HFF-Myc (cell line): ENCODE measurements at regions not wholly inside any gene's neighbourhood (a gene's known extent, or its start where the extent isn't known, plus 50 kb on each side); places are given as distances from the start of the nearest gene placed in this dataset.
"Not testable (repeated sequence)": the region's sequence is repeated elsewhere in the genome, so short reads cannot be mapped to it uniquely, and the experiment has no call there.

ENCODE experiments used
- DNase-seq: peaks from one replicate; pipeline ENCODE4 v3.0.0-alpha.2; 2011; ENCODE audit warnings: low read depth; ENCODE audit errors: extremely low read depth
- H3K4me3 ChIP-seq: replicated peaks from 2 replicates; pipeline ENCODE4 v1.5.1; 2011; ENCODE audit warnings: low read depth, mild to moderate bottlenecking, control low read depth, low read length
- CTCF ChIP-seq: IDR thresholded peaks from 2 replicates; pipeline ENCODE4 v1.5.1; 2012; ENCODE audit warnings: mild to moderate bottlenecking, low read depth, low read length, control low read depth; ENCODE audit errors: missing control alignments

DNA sequence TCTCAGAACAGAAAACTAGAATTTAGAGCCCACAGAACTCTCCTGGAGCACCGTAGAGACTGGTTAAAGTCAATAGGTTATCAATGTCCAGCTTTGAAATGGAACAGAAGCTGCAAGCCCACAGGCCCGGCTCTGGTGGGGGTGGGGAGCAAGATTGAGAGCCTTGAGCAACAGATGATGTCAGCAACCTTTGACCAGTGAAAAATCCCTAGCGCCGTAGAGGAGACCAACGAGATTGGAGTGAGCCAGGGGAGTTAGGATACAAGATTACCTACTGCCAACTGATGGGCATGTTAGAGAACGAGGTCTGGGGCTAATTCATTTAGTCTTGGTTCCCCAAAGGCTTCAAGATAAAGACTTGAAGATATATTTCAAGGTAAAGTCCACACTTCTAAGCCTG, 345.5 kb upstream of the LMCD1 start:
- no peak for TF ChIP-seq CTCF
- H3K4me3 ChIP-seq, result no peak overlapping the region
- no peak for DNase-seq

GRCh38 chr3:8156831-8157230, 344.8 kb upstream of the LMCD1 start:
- TF ChIP-seq CTCF, result no peak
- no peak for DNase-seq
- H3K4me3 ChIP-seq, result no peak overlapping the region

GRCh38 chr3:8157640-8158039, 344.0 kb upstream of the LMCD1 start:
- H3K4me3 ChIP-seq, result no peak overlapping the region
- DNase-seq, result no peak
- no peak for TF ChIP-seq CTCF

GRCh38 chr3:8164145-8164544, 337.5 kb upstream of the LMCD1 start:
- TF ChIP-seq CTCF, result no peak
- H3K4me3 ChIP-seq, result no peak overlapping the region
- DNase-seq, result no peak

DNA sequence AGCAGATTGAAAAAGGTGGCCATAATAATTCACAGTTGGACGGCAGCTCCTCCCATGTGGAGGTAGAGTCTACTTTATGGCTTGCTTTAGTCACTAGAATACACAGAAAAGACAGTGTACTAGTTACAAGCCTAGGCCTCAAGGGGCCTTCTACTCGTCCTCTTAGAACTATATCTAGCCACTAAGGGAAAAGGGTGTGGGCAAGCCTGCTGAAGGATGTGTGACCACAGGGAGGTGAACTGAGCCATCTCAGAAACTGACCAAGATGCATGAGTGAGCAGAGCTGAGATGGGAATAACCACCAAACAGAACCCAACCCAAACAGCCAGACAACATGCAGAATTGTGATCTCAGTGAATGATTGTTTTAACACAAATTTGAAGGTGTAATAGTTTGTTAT, 335.6 kb upstream of the LMCD1 start:
- TF ChIP-seq CTCF, result no peak
- H3K4me3 ChIP-seq, result no peak overlapping the region
- DNase-seq, result no peak

- no peak for DNase-seq
- TF ChIP-seq CTCF, result no peak
- no peak overlapping the region for H3K4me3 ChIP-seq
Measured at GRCh38 chr3:8170971-8171508, 330.6 kb upstream of the LMCD1 start.

GRCh38 chr3:8173892-8174291, 327.7 kb upstream of the LMCD1 start:
- no peak overlapping the region for H3K4me3 ChIP-seq
- DNase-seq, result no peak
- no peak for TF ChIP-seq CTCF

- DNase-seq, H3K4me3 ChIP-seq: not testable (repeated sequence)
Measured at GRCh38 chr3:8176759-8177483, 324.7 kb upstream of the LMCD1 start.

DNA sequence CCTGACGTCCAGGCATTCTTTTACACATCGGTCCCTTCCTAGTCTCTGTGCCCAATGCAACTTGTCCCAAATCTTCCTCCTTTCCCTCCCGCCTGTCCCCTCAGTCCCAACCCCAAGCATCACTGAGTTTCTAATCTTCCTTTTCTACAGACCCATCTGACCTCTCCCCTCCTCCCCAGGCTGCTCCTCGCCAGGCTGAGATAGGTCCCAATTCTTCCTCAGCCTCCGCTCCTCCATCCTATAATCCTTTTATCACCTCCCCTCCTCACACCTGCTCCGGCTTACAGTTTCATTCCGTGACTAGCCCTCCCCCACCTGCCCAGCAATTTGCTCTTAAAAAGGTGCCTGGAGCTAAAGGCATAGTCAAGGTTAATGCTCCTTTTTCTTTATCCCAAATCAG, 323.1 kb upstream of the LMCD1 start:
- not testable (repeated sequence) for H3K4me3 ChIP-seq, DNase-seq
